Right cardiac atrium (tissue), 5 donors: ENCODE measurements at regions not wholly inside any gene's neighbourhood (a gene's known extent, or its start where the extent isn't known, plus 50 kb on each side); places are given as distances from the start of the nearest gene placed in this dataset.

Experiments
- ATAC-seq, 2 donors: fragments of 200-7000 bp; cut with Tn5 transposase; one replicate each; pipeline versions ENCODE4 v1.8.0 to v1.9.1; 2020; ENCODE audit warnings: moderate library complexity in 2 of 2, mild to moderate bottlenecking in 1 of 2
- DNase-seq, 3 donors: peaks; one replicate each; pipeline ENCODE4 v3.0.0-alpha.2; 2020
- H3K27ac ChIP-seq: one replicate; pipeline ENCODE4 v1.5.1; 2013; ENCODE audit warnings: mild to moderate bottlenecking, low read length, control low read depth, moderate library complexity
- H3K27me3 ChIP-seq: one replicate; pipeline ENCODE4 v1.6.1; 2013; ENCODE audit not compliant: control insufficient read depth, insufficient read depth
- H3K4me1 ChIP-seq: one replicate; pipeline ENCODE4 v1.6.1; 2013; ENCODE audit warnings: low read length; ENCODE audit not compliant: control insufficient read depth, insufficient read depth
- H3K4me3 ChIP-seq: one replicate; pipeline ENCODE4 v1.5.1; 2013; ENCODE audit warnings: low read length, control low read depth
- H3K9me3 ChIP-seq: one replicate; pipeline ENCODE4 v1.6.1; 2013; ENCODE audit warnings: low read length; ENCODE audit not compliant: control insufficient read depth
- WGBS: extraction: QIAGEN DNeasy Blood & Tissue Kit; methylation state at CpG from one replicate; pipeline ENCODE4 v1.1.7; 2013; 5-methylcytosine and 5-hydroxymethylcytosine counted together
- intact Hi-C, 4 donors: fragments of 100-400 bp; cut with DNase I; formaldehyde crosslinking; loops; one replicate each; pipeline versions ENCODE4 v1.11.0 to v1.14.0; 2022 to 2023
- donor health status: healthy with polysubstance abuse.
- donor health status: DM: no; HTN: yes; CAD: no.
- donor health status: DM: no; HTN: no; CAD: no.
- donor health status: DM: no; HTN: yes; CAD: no; lungs with severe emphysema.
- donor health status: DM: yes; HTN: yes; CAD: no.

DNA sequence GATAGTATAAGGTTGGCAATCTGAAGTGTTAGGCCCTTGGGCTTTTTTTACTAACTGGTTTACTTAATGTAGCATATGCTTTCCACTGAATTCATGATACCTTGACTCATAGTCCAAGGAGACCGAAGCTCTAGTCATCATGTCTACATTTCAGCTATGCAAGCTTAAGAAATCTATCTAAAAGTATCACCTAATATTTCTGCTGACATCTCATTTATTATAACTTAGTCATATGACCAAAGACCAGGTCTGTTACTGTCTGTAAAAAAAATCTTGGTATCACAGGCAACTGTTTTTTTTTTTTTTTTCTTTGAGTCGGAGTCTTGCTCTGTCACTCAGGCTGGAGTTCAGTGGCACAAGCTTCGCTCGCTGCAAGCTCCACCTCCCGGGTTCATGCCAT lies 814.0 kb upstream of the NDST4 start:
- Histone ChIP-seq H3K9me3 (no peaks in the 10 kb centered on the region), H3K27ac (no peak overlapping the region), H3K27me3 (no peaks in the 10 kb centered on the region), H3K4me3 (no peak overlapping the region), H3K4me1 (no peaks in the 10 kb centered on the region)
- DNase-seq (no peak), ATAC-seq (no peak)
- 87% methylated on average over 5 of the region's 5 CpGs for WGBS
- intact Hi-C loops, result no loop called here

- no peak overlapping the region for H3K27ac ChIP-seq
- no peak for DNase-seq
- H3K4me1 ChIP-seq, result no peaks in the 10 kb centered on the region
- no peaks in the 10 kb centered on the region for H3K27me3 ChIP-seq
- no peak overlapping the region for H3K4me3 ChIP-seq
- ATAC-seq, result no peak
- intact Hi-C loops, result no loop called here
- no peaks in the 10 kb centered on the region for H3K9me3 ChIP-seq
- WGBS, result 68% methylated on average over 1 of the region's 1 CpG
Measured at GRCh38 chr4:115923152-115923551, 809.7 kb upstream of the NDST4 start.

GRCh38 chr4:115920637-115921036 lies 807.2 kb upstream of the NDST4 start:
- no peaks in the 10 kb centered on the region for H3K4me1 ChIP-seq
- WGBS, result 87% methylated on average over 18 of the region's 18 CpGs
- ATAC-seq, result no peak
- H3K27ac ChIP-seq, result no peak overlapping the region
- intact Hi-C loops, result no loop called here
- no peak overlapping the region for H3K4me3 ChIP-seq
- no peaks in the 10 kb centered on the region for H3K9me3 ChIP-seq
- no peaks in the 10 kb centered on the region for H3K27me3 ChIP-seq
- no peak for DNase-seq

- Histone ChIP-seq H3K4me3 (no peak overlapping the region), H3K27me3 (no peaks in the 10 kb centered on the region), H3K9me3 (no peaks in the 10 kb centered on the region), H3K27ac (no peak overlapping the region), H3K4me1 (no peaks in the 10 kb centered on the region)
- DNase-seq (no peak), ATAC-seq (no peak)
- intact Hi-C loops, result no loop called here
Measured at GRCh38 chr4:115918149-115918548, 804.7 kb upstream of the NDST4 start.

GRCh38 chr4:115906428-115906827 lies 793.0 kb upstream of the NDST4 start:
- Histone ChIP-seq H3K4me3 (no peak overlapping the region), H3K27ac (no peak overlapping the region), H3K4me1 (no peaks in the 10 kb centered on the region), H3K27me3 (no peaks in the 10 kb centered on the region), H3K9me3 (no peaks in the 10 kb centered on the region)
- DNase-seq (no peak), ATAC-seq (no peak)
- intact Hi-C loops, result no loop called here
- WGBS, result 59% methylated on average over 2 of the region's 2 CpGs

GRCh38 chr4:115883847-115884246 lies 770.4 kb upstream of the NDST4 start:
- Histone ChIP-seq H3K27me3 (no peaks in the 10 kb centered on the region), H3K4me1 (no peaks in the 10 kb centered on the region), H3K27ac (no peak overlapping the region), H3K4me3 (no peak overlapping the region), H3K9me3 (no peaks in the 10 kb centered on the region)
- WGBS, result 87% methylated on average over 1 of the region's 1 CpG
- intact Hi-C loops, result no loop called here
- no peak for ATAC-seq
- no peak for DNase-seq

DNA sequence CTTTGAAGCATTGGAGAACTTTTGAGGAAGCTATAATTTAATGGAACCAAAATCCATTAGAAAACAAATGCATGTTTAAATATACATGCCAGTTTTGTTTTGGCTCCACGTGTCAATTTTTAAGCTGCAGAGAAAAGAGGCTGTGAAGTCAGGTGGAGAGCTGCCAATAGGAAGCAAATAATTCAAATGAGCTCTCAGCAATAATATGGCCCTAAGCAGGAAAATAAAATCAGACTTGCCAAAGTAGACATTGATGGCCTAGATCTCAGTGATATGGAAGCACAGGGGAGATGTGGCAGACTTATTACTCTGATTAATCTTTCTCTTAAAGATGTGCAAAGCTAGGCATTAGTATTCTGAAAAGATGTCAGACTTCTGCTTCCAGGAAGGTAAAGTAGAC lies 769.8 kb upstream of the NDST4 start:
- 53% methylated on average over 1 of the region's 1 CpG for WGBS
- Histone ChIP-seq H3K4me1 (no peaks in the 10 kb centered on the region), H3K4me3 (no peak overlapping the region), H3K27me3 (no peaks in the 10 kb centered on the region), H3K27ac (no peak overlapping the region), H3K9me3 (no peaks in the 10 kb centered on the region)
- intact Hi-C loops, result no loop called here
- no peak for ATAC-seq
- no peak for DNase-seq

DNA sequence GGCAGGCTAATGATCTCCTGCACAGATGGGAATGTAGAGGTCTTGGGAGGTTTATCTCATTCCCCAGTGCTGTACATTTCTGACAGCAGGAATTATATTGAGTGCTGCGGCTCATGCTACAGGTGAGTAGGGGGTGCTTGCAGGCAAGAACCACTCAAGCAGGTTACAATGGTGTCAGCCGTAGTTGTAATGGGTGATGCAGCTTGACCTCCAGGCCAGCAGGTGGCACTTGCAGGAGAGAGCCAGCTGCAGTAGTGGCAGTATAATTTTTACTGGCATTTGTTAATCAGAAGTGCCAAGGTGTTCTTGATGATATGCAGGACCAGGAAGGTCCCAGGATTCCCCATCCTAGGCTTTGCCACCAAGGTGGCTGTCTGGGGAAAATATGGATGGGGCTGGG lies 759.6 kb upstream of the NDST4 start:
- Histone ChIP-seq H3K27ac (no peak overlapping the region), H3K4me1 (no peaks in the 10 kb centered on the region), H3K9me3 (no peaks in the 10 kb centered on the region), H3K4me3 (no peak overlapping the region), H3K27me3 (no peaks in the 10 kb centered on the region)
- DNase-seq (no peak), ATAC-seq (no peak)
- WGBS, result 94% methylated on average over 2 of the region's 2 CpGs
- intact Hi-C loops, result no loop called here

DNA sequence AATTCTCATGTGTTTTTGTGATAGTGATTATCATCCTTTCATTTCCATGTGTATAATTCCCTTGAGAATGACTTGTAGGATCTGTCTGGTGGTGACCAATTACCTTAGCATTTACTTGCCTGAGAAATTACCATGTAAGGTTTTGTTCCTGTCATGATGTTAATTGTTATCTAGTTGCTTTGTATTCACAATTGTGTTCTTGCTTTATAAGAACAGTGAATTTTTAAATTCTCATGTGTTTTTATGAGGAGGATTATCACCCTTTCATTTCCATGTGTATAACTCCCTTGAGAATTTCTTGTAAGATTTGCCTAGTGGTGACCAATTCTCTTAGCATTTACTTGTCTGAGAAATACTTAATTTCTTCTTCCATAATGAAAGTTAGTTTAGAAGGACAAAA lies 758.2 kb upstream of the NDST4 start:
- intact Hi-C loops, result no loop called here

GRCh38 chr4:115866364-115866896 lies 753.0 kb upstream of the NDST4 start:
- DNase-seq (no peak), ATAC-seq (no peak)
- WGBS, result 58% methylated on average over 3 of the region's 3 CpGs
- H3K27ac ChIP-seq, result no peak overlapping the region
- H3K9me3 ChIP-seq, result no peaks in the 10 kb centered on the region
- no peak overlapping the region for H3K4me3 ChIP-seq
- H3K4me1 ChIP-seq, result no peaks in the 10 kb centered on the region
- intact Hi-C loops, result no loop called here
- H3K27me3 ChIP-seq, result no peaks in the 10 kb centered on the region

More for the DNA sequence above, 758.2 kb upstream of the NDST4 start:
- Histone ChIP-seq H3K4me1 (no peaks in the 10 kb centered on the region), H3K27me3 (no peaks in the 10 kb centered on the region), H3K9me3 (no peaks in the 10 kb centered on the region), H3K27ac (no peak overlapping the region), H3K4me3 (no peak overlapping the region)
- no peak for DNase-seq
- ATAC-seq, result no peak

DNA sequence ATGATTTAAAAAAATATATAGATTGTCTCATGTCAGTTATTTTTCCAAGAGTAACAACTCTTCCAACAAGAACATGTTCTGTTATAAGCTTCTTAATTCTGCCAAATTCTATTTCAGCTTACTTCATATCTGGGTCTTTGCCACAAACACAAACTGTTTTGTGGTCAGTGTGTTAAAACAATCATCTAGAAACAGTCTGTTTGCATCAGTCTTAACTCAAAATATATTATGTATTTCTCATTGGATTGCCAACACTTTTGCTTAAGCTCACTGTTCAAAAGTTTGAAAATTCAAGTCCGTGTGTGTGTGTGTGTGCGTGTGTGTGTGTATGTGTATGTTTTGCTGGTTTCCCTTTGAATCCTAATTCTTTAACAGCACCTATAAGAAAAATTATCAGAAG lies 752.3 kb upstream of the NDST4 start:
- intact Hi-C loops, result no loop called here
- 45% methylated on average over 2 of the region's 2 CpGs for WGBS
- H3K4me3 ChIP-seq, result no peak overlapping the region
- ATAC-seq (no peak), DNase-seq (no peak)
- no peaks in the 10 kb centered on the region for H3K27me3 ChIP-seq
- no peak overlapping the region for H3K27ac ChIP-seq
- no peaks in the 10 kb centered on the region for H3K4me1 ChIP-seq
- no peaks in the 10 kb centered on the region for H3K9me3 ChIP-seq

DNA sequence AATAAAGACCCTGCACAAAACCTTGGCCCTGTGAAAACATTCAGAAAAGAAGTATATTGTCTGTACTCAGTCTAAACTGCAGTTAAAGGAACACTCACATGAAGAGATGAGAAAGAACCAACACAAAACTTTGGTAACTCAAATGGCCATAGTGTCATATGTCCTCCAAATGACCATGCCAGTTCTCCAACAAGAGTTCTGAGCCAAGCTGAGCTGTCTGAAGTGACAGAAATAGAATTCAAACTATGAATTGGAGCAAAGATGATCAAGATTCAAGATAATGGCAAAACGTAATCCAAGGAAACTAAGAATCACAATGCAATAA lies 739.3 kb upstream of the NDST4 start:
- H3K27me3 ChIP-seq, result no peaks in the 10 kb centered on the region
- intact Hi-C loops, result no loop called here
- 70% methylated on average over 1 of the region's 1 CpG for WGBS
- no peak for DNase-seq
- no peak for ATAC-seq
- H3K27ac ChIP-seq, result no peak overlapping the region
- H3K4me1 ChIP-seq, result peaks cover 2% of the 10 kb centered on the region
- H3K4me3 ChIP-seq, result no peak overlapping the region
- H3K9me3 ChIP-seq, result no peaks in the 10 kb centered on the region
